Globus pallidus (tissue), 1 donor: ENCODE measurements at regions not wholly inside any gene's neighbourhood (a gene's known extent, or its start where the extent isn't known, plus 50 kb on each side); places are given as distances from the start of the nearest gene placed in this dataset.

ENCODE experiments used
- DNase-seq: peaks from one replicate; pipeline ENCODE4 v3.0.0-alpha.2; 2015; ENCODE audit warnings: low spot score

GRCh38 chr22:49586873-49587272 lies 240.8 kb downstream of the BRD1 start:
- DNase-seq = no peak

GRCh38 chr22:49586244-49586748 lies 241.4 kb downstream of the BRD1 start:
- DNase-seq = no peak

- DNase-seq = no peak
Measured at GRCh38 chr22:49585461-49586243, 242.0 kb downstream of the BRD1 start.

GRCh38 chr22:49583886-49584505 lies 243.7 kb downstream of the BRD1 start:
- no peak for DNase-seq

- DNase-seq = no peak
Measured at GRCh38 chr22:49583341-49583740, 244.3 kb downstream of the BRD1 start.

- no peak for DNase-seq
Measured at GRCh38 chr22:49582678-49583077, 245.0 kb downstream of the BRD1 start.

- DNase-seq = peak; percentile 91
Measured at GRCh38 chr22:49582181-49582580, 245.5 kb downstream of the BRD1 start.

- no peak for DNase-seq
Measured at GRCh38 chr22:49580024-49580423, 247.6 kb downstream of the BRD1 start.

GRCh38 chr22:49577168-49578060 lies 250.3 kb downstream of the BRD1 start:
- DNase-seq = no peak

GRCh38 chr22:49576241-49577141 lies 251.2 kb downstream of the BRD1 start:
- no peak for DNase-seq

GRCh38 chr22:49575703-49576081 lies 252.0 kb downstream of the BRD1 start:
- no peak for DNase-seq

GRCh38 chr22:49574881-49575702 lies 252.6 kb downstream of the BRD1 start:
- no peak for DNase-seq

GRCh38 chr22:49574205-49574880 lies 253.3 kb downstream of the BRD1 start:
- DNase-seq = no peak

GRCh38 chr22:49573109-49573765 lies 254.4 kb downstream of the BRD1 start:
- DNase-seq = no peak

GRCh38 chr22:49571326-49571725 lies 256.3 kb downstream of the BRD1 start:
- DNase-seq = no peak

GRCh38 chr22:49570032-49570848 lies 257.4 kb downstream of the BRD1 start:
- DNase-seq = no peak

- DNase-seq = no peak
Measured at GRCh38 chr22:49569286-49570031, 258.2 kb downstream of the BRD1 start.
